HG02885 (cell line): ENCODE measurements at regions not wholly inside any gene's neighbourhood (a gene's known extent, or its start where the extent isn't known, plus 50 kb on each side); places are given as distances from the start of the nearest gene placed in this dataset.
"Not testable (repeated sequence)": the region's sequence is repeated elsewhere in the genome, so short reads cannot be mapped to it uniquely, and the experiment has no call there.

Source experiments
- ATAC-seq: cut with Tn5 transposase; IDR thresholded peaks from one replicate; pipeline ENCODE4 v1.9.1; 2021; ENCODE audit warnings: mild to moderate bottlenecking; ENCODE audit not compliant: unreplicated experiment, poor library complexity

DNA sequence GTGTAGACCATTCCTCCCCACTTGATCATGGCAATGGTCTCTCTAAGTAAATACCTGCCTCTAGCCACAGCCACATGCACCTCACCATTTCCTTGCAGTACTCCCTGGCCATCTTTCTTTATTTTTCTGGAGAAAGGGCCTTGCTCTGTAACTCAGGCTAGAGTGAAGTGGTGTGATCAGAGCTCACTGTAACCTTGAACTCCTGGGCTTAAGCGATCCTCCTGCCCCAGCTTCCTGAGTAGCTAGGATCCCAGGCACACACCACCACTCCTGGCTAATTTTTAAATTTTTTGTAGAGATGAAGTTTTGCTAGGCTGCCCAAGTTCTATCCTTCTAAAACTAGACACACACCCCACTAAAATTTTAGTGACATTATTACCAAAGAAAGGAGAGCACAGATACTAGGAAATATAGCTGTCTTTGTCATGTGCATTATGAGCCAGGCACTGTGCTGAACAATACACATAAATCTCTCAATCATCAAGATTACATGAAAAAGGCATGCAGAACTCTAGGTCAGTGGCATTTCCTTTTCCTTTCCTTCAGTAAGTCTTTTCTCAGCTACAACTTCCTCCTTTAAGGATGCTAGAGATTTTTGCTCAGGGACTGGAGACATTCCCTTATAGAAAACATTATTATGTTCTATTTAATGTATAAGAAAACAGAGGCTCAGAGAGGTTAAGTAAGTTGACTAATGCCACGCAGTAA is 95.0 kb upstream of the SERBP1 start:
- no peak for ATAC-seq

DNA sequence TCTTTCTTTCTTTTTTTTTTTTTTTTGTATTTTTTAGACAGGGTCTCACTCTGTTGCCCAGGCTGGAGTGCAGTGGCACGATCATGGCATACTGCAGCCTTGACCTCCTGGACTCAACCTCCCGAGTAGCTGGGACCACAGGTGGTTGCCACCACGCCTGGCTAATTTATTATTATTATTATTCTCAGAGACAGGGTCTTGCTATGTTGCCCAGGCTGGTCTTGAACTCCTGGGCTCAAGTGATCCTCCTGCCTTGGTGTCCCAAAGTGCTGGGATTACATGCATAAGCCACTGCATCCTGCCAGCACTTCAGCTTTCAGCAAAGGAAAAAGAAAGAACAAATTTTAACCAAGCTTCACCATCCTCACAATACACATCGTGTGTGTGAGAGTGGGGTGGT is 97.9 kb upstream of the SERBP1 start:
- ATAC-seq = no peak

DNA sequence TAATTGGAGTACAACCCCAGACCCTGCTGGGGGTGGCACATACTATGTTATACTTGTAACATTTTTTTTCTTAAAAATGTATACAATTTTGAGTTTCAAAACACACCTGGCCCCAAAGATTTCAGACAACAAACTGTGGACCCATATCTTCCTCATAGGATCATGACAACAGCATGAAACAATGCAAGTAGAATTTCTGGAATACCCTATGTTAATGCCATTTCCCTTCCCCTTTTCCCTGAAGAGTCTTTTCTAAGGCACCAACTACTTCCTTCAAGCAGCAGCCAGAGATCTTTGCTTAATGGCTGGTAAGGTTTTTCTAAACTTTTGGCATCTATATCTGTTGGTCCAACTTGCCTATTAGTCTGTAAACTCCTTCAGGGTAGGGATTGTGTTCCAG is 99.9 kb upstream of the SERBP1 start:
- no peak for ATAC-seq

DNA sequence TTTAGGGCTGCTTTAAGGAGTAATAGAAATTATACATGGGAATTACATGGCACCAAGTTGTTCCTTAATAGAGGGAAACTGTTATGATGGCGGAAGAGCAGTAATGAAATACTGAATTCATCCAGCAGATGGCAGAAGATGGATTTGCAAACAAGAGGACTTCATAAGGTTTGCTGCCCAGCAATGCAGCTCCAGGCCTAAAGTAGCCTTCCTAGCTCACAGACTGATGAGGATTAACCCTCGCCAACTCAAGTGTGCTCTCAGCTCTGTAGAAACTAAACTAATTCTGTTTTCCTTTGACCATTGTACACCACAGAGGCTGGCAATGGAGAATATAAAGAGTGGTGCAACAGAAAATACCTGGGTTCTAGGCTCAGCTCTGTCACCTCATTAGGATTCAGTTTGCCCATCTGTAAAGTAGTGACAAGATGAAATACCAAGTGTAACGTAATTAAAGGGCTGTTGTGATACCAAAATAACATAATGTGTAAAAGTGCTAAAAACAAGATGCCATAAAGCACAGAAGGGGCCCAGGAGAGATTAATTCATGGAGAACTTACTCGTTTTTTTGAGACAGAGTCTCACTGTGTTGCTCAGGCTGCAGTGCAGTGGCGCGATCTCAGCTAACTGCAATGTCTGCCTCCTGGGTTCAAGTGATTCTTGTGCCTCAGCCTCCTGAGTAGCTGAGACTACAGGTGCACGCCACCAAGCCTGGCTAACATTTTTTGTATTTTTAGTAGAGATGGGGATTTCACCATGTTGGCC is 102.4 kb upstream of the SERBP1 start:
- peak; percentile 73 for ATAC-seq

DNA sequence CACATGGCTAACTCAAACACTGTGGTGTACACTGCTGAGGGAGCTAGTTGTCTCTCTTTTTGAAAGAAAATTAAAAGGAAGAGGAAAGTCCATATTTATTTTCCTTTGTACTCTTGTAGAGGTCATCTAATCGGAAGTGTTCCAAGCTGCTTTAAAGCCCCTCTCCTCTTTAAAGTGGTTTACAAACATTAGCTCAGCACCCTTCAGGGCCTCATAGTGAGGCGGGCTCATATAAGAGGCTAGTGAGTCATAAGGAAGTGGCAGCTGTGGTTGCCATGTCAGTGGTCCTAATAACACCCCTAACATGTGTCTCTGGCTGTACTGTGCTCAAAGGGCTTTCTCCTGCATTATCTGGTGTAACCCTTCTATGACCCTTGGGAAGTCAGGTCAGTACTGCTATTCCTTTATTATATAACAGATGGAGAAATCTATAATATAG is 104.4 kb upstream of the SERBP1 start:
- no peak for ATAC-seq

DNA sequence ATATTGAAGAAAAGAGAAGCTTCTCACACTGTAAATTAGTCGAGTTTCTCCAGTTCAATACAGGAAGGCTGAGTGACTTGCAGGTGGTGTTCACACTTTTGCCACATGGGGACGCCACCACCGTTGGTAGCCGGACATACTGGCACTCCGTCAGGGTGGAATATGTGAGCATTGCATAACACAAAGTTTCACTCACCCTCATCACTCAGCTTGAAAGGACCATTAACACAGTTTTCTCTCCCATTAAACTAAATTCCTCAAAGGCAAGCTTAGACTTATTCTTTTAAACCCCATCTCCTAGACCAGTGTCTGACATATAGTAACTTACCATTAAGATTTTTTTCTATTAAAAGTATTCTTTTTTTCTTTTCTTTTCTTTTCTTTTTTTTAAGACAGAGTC is 105.3 kb upstream of the SERBP1 start:
- peak; percentile 75 for ATAC-seq

DNA sequence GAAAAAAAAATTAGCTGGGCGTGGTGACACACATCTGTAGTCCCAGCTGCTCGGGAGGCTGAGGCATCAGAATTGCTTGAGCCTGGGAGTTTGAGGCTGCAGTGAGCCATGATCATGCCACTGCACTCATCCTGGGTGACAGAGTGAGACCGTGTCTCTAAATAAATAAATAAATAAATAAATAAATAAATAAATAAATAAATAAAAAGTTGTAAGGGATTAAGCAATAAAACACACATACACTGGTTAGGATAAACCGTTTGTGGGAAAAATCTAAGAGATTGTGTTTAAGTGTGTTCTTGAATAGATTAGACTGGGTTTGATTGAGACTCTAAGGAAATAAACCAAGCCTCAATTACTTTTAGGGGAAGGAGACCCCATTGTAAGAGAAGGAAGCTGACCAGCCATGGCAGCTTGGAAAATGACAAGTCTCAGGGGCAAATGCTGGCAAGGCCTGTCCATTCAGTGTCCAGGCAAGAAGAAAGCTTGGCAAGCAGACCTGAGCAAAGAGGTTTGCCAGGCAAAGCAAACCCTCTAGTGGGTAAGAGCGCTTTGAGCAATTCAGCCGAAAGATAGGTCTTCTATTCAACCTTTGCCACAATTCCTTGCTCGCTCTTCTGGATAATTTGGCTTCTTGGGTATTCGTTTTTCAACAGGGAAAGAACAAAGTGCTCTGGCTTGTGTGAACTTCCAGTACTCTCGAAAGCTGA is 106.9 kb upstream of the SERBP1 start:
- ATAC-seq = no peak

DNA sequence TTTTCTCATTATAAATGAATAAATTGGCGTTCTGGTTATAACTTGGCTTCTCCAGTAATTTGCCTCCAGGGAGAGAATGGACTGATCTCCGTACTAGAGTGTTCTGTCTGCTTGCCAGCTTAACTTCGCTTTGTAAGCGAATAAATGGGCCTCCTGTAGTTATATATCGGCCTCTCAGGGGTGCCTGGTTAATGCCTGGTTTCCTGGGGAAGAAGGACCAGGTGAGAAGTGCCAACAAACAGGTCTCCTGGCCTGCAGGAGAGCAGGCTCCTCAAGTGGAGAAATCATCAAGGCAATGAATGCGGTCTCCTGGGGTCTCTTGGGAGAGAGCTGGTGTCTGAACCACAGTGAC is 107.4 kb upstream of the SERBP1 start:
- ATAC-seq = no peak

DNA sequence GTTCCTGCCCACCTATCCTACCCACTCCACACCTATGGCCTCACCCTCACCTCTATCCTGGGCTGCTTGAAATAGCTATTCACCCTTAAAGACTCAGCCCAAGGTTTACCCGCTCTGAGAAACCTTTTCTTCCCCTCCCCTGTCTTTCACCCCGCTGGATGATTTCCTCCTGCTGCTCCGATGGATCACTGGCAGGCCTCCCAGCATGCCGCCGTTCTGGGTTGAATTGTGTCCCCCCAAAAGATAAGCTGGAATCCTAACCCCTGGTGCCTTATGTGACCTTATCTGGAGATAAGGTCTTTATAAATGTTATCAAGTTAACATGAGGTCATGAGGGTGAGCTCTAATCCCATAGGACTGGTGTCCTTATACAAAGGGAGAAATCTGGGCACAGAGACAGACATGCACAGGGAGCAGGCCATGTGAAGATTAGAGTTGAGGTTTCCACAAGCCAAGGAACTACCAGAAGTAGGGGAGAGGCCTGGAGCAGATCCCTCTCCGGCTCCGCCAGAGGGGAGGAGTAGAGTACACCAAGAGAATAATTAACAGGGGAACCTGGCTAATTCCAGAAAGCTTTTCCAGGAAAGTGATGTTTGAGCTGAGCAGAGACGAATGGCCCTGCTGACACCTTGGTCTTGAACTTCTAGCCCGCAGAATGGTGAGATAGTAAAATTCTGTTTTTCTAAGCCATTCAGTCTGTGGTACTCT is 110.0 kb upstream of the SERBP1 start:
- ATAC-seq = no peak

DNA sequence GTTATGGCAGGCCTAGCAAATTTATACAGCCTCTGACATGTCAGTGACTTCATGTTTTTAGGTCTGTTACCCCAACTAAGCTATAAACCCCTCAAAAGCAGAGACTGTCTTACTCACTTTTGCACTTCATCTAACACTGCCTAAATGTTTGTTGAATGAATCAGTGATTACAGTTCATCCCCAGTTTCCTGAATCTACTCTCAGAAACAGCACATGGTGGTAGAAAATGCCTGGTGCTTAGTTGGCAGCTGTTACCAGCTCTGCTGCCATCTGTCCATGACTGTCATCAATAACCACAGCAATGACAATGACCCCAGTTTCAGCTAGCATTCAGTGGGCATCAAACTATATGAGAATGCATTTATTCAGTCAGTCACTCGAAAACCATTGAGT is 110.5 kb upstream of the SERBP1 start:
- ATAC-seq = no peak

DNA sequence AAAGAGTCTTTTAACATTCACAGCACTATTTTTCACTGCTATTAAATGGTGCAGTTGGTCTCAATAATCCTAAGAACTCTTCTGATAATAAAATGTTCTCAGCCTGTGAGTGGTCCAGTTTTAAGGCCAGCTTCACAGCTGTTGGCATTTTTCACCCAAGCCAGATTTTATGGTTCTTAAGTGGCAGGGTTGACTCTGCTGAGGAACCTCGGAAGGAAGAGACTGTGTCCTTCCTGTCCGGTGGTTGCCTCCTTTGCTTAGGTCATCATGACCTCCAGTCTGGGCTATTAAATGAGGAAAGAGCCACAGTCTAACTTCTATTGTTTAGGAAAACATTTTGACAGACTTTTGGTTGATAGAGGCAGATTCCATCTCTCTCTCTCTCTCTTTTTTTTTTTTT is 112.5 kb upstream of the SERBP1 start:
- ATAC-seq = no peak

DNA sequence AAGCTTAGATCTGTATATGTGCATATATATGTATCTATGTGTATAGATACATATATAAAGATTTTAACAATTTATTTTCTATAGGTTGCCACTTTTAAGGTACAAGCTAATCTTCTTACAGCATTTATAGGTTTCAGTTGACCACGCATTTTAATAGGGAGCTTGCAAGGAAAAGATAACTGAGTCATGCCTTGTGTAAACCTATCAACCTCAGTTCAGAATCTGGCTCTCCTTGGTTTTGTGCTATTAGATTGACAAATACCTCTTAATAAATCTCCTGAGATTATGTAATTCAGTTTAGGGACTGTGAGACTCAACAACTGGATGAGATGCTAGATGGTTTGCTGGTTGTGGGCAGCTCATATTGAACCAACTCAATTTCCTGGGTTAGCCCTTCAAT is 114.7 kb upstream of the SERBP1 start:
- no peak for ATAC-seq

DNA sequence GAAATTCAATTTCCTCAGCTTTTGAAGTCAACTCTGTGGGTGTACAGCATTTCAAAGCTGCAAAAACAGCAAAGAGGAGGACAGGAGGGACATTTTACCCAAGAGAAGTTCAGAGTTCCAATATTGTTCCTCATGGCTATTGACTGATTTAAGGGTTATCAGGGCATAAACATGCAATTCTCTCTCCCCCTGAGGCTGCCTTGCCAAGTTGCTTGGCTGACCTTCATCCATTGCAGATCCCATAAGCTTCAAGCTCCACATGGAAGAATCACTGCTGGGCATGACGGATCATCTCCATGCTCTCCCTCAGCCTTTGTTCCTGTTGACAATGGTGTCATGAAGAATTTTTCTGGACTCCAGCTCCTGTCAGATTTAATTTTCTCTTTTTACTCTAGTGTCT is 115.2 kb upstream of the SERBP1 start:
- ATAC-seq = no peak

DNA sequence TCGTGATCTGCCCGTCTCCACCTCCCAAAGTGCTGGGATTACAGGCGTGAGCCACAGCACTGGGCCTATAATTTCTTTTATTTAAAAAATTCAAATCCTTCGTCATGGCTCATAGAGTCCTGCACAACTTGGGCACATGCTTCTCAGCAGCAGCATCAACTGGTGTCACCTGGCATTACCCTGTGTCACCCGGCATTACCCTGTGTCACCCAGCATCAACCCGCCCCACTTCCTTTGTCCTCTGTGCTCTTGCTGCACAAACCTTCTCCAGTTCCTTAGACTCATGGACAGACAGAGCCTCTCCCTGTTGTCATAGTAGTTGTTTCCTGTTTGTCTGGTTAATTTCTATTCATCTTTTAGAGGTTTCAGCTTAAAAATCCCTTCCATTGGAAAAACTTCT is 121.2 kb upstream of the SERBP1 start:
- no peak for ATAC-seq

DNA sequence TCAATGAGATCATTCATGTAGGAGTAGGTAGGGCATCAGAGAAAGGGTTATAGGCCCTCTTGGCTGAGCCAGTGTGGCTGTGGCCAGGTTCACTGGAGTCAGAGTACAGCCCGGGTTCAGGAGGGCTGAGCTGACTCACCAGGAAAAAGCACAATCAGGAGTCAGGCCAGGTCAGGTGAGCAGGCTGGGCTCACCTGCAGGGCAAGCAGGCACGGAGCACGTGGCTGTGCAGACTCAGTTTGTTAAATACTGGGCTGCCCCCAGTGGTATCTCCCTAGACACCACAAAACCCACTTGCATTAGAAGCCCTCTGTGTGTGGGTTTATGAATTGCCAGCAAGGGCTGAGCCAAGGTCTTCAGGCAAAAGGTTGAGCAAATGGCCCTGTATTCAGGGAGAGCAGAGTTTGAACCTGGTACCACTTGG is 122.1 kb upstream of the SERBP1 start:
- no peak for ATAC-seq

DNA sequence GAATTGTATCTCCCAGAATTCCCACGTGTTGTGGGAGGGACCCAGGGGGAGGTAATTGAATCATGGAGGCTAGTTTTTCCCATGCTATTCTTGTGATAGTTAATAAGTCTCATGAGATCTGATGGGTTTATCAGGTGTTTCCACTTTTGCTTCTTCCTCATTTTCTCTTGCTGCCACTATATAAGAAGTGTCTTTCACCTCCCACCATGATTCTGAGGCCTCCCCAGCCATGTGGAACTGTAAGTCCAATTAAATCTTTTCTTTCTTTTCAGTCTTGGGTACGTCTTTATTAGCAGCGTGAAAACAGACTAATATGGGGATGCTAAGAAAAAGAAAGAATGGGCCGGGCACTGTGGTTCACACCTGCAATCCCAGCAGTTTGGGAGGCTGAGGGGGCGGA is 124.0 kb upstream of the SERBP1 start:
- not testable (repeated sequence) for ATAC-seq

DNA sequence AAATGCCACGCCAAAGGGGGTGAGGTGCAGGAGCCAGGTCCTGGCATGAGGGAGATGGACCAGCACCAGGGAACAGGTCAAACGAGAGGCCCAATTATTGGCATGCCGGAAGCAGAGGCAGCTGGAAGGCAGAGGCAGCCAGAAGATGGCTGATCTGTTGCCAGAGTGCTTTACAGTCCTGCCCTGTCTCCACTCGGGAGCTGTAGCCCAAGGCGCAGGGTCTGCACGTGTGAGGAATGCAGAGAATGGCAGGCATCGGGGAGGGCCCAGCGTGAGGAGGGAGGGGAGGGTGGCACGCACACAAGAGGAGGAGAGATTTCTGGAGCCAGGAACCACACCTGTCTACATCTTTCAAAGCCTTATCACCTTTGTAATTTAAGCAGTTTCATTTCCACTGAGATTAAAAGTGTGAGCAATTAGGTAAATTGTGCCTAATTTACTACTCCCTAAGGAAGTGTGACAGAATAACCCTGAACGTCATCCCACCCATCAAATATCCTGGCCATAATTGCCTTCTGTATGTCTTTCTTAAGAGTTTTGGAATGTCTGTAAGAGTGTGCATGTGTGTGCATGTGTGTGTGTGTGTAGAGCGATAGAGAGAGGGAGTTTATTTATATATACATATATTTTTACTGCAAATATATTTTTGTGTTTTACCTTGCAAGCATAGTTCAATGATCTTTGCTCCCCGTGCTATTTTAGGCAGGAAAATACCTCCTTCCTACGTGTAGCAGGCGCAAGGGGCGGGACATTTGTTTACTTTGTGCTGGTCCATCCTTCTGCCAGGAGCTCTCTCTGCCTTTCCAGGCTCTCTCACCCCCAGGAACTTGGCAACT is 125.5 kb upstream of the SERBP1 start:
- no peak for ATAC-seq

DNA sequence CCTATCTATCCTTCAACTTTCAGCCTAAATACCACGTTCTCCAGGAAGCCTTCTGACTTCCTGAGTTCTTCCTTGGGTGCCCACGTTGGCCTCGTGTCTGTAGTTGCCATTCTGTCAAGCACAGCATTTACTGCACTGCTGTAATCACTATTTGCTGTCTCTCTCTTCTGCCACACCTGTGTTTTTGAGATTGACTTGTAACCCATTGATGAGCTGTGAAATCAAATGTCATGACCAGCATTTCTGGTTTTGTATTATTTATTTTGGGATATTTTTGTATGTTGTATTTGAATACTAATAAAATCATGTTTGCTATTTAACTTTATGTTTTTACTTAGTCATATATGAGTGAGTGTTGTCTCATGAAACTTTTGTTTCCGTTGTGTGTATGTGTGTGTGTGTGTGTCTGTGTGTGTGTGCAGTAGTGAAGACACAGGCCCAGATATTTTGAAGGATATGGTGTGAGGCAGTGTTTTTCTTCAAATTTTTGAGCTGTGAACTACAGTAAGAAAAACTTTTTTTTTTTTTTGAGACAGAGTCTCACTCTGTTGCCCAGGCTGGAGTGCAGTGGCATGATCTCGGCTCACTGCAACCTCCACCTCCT is 126.2 kb upstream of the SERBP1 start:
- no peak for ATAC-seq

DNA sequence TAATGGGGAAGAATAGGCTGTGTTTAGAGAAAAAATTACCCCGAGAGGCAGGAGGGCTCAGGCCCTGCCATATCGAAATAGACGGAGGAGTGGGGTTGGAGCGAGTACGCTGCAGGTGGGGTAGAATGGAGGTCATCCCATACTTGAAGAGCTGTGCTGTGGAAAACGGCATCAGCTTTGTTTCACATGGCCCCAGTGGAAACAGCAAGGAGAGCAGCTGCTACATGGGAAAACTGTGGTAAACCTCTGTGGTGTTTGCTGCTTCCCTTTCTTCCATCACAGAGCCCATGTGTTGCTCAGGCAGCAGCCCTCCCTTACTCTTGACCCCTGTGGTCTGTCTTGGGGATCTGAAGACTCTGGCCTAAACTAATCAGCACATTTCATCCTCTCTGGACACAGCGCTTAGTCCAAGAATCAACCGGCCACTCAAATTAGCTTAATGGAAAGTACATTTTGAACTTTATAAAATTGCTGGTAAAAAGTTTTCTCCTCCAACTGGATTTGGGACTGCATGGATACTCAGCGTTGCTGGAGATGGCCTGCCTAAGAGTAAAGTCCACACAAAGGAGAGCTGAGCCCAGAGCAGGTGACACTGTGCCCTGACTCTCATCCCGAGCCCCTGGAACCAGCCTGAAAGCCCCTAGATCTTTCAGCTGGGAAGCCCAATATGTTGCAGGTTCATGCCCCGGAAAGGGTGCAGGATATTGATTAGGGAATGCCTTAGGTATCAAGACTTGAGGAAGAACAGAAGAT is 127.1 kb upstream of the GADD45A start:
- no peak for ATAC-seq
